Body of pancreas (tissue), 4 donors: ENCODE measurements at regions not wholly inside any gene's neighbourhood (a gene's known extent, or its start where the extent isn't known, plus 50 kb on each side); places are given as distances from the start of the nearest gene placed in this dataset.

Experiments
- ATAC-seq: fragments of 150-250 bp; one replicate; pipeline ENCODE4 v1.9.1; 2016
- DNase-seq, 4 donors: peaks; one replicate each; pipeline ENCODE4 v3.0.0-alpha.2; 2019
- H3K27ac ChIP-seq, 4 donors: fragments of 200-600 bp; sonication (generic); 1 replicate in 3 of 4; 2 replicates in 1 of 4; pipeline versions ENCODE4 v1.5.1 to v1.6.1; 2016 to 2019; ENCODE audit warnings: mild to moderate bottlenecking in 1 of 4, mixed read lengths in 1 of 4, moderate library complexity in 1 of 4
- H3K27me3 ChIP-seq, 2 donors: fragments of 200-600 bp; sonication (generic); one replicate each; pipeline ENCODE4 v1.6.0; 2016; ENCODE audit warnings: mild to moderate bottlenecking in 1 of 2
- H3K36me3 ChIP-seq, 2 donors: fragments of 200-600 bp; sonication (generic); replicated peaks in 1 of 2; 2 replicates each; pipeline ENCODE4 v1.5.1; 2016; ENCODE audit warnings: low read depth in 2 of 2; ENCODE audit not compliant: insufficient read depth in 1 of 2
- H3K4me1 ChIP-seq: fragments of 200-600 bp; sonication (generic); one replicate; pipeline ENCODE4 v1.6.0; 2016
- H3K4me3 ChIP-seq, 2 donors: fragments of 200-600 bp; sonication (generic); 1 replicate in 1 of 2; 2 replicates in 1 of 2; pipeline ENCODE4 v1.5.1; 2016 to 2019
- H3K9me3 ChIP-seq, 3 donors: fragments of 200-600 bp; sonication (generic); 1 replicate in 2 of 3; 2 replicates in 1 of 3; pipeline ENCODE4 v1.5.1; 2016
- CTCF ChIP-seq, 7 experiments: fragments of 450-650 bp in 4 of 7; fragments of 200-600 bp in 3 of 7; sonication (generic) in 3 of 7; IDR thresholded peaks; one replicate each; pipeline ENCODE4 v1.5.1; 2016 to 2019; ENCODE audit warnings: antibody characterized with exemption in 7 of 7
- POLR2A ChIP-seq, 3 donors: fragments of 450-650 bp; IDR thresholded peaks; one replicate each; pipeline ENCODE4 v1.6.1; 2016; ENCODE audit warnings: antibody characterized with exemption in 3 of 3, mild to moderate bottlenecking in 2 of 3
- WGBS, 2 donors: methylation state at CpG; one replicate each; pipeline ENCODE4 v1.1.5; 2017; 5-methylcytosine and 5-hydroxymethylcytosine counted together
- intact Hi-C: fragments of 100-400 bp; cut with DNase I; formaldehyde crosslinking; loops from one replicate; pipeline ENCODE4 v1.15.1; 2023

GRCh38 chr5:170159947-170160346 is 54.2 kb downstream of the FOXI1 start:
- Histone ChIP-seq H3K4me3 (no peak overlapping the region), H3K9me3 (no peaks in the 10 kb centered on the region), H3K27ac (no peak overlapping the region), H3K27me3 (no peaks in the 10 kb centered on the region), H3K4me1 (no peaks in the 10 kb centered on the region), H3K36me3 (no peaks in the 10 kb centered on the region)
- DNase-seq = no peak
- WGBS, 2 donors = 90 to 93% methylated on average over 3 of the region's 3 CpGs
- intact Hi-C loops = no loop called here
- TF ChIP-seq CTCF (IDR thresholded peaks at IDR 0.05) = no peak
- TF ChIP-seq POLR2A (IDR thresholded peaks at IDR 0.05) = no peak
- no peak for ATAC-seq

GRCh38 chr5:170161069-170161468 is 55.4 kb downstream of the FOXI1 start:
- Histone ChIP-seq H3K4me3 (no peak overlapping the region), H3K36me3 (no peaks in the 10 kb centered on the region), H3K27me3 (no peaks in the 10 kb centered on the region), H3K9me3 (no peaks in the 10 kb centered on the region), H3K27ac (no peak overlapping the region), H3K4me1 (no peaks in the 10 kb centered on the region)
- 75 to 82% methylated on average over 6 of the region's 6 CpGs for WGBS, 2 donors
- intact Hi-C loops = no loop called here
- ATAC-seq = no peak
- DNase-seq = no peak
- no peak for TF ChIP-seq POLR2A (IDR thresholded peaks at IDR 0.05)

- no peak overlapping the region for H3K27ac ChIP-seq
- no peaks in the 10 kb centered on the region for H3K27me3 ChIP-seq
- DNase-seq (no peak), ATAC-seq (no peak)
- no peaks in the 10 kb centered on the region for H3K36me3 ChIP-seq
- TF ChIP-seq CTCF (IDR thresholded peaks at IDR 0.05) (no peak), POLR2A (IDR thresholded peaks at IDR 0.05) (no peak)
- 82 to 90% methylated on average over 3 of the region's 3 CpGs for WGBS, 2 donors
- intact Hi-C loops = no loop called here
- H3K9me3 ChIP-seq = no peaks in the 10 kb centered on the region
- H3K4me1 ChIP-seq = no peaks in the 10 kb centered on the region
- H3K4me3 ChIP-seq = no peak overlapping the region
These were observed 57.1 kb downstream of the FOXI1 start for GRCh38 chr5:170162631-170163321.

GRCh38 chr5:170164087-170164486 is 58.4 kb downstream of the FOXI1 start:
- H3K4me1 ChIP-seq = no peaks in the 10 kb centered on the region
- ATAC-seq (no peak), DNase-seq (no peak)
- no peaks in the 10 kb centered on the region for H3K27me3 ChIP-seq
- WGBS, 2 donors = 66 to 73% methylated on average over 5 of the region's 5 CpGs
- no peak overlapping the region for H3K4me3 ChIP-seq
- H3K9me3 ChIP-seq = no peaks in the 10 kb centered on the region
- TF ChIP-seq CTCF (IDR thresholded peaks at IDR 0.05) (no peak), POLR2A (IDR thresholded peaks at IDR 0.05) (no peak)
- no peak overlapping the region for H3K27ac ChIP-seq
- intact Hi-C loops = no loop called here
- no peaks in the 10 kb centered on the region for H3K36me3 ChIP-seq

- 63 to 65% methylated on average over 6 of the region's 6 CpGs for WGBS, 2 donors
- TF ChIP-seq CTCF (IDR thresholded peaks at IDR 0.05) (no peak), POLR2A (IDR thresholded peaks at IDR 0.05) (no peak)
- DNase-seq = no peak
- no peak overlapping the region for H3K4me3 ChIP-seq
- H3K9me3 ChIP-seq = no peaks in the 10 kb centered on the region
- no peak overlapping the region for H3K27ac ChIP-seq
- no peaks in the 10 kb centered on the region for H3K27me3 ChIP-seq
- no peak for ATAC-seq
- intact Hi-C loops = no loop called here
- no peaks in the 10 kb centered on the region for H3K36me3 ChIP-seq
- H3K4me1 ChIP-seq = no peaks in the 10 kb centered on the region
These were observed 59.2 kb downstream of the FOXI1 start for GRCh38 chr5:170164921-170165320.
